MM.1S (cell line): ENCODE measurements at regions not wholly inside any gene's neighbourhood (a gene's known extent, or its start where the extent isn't known, plus 50 kb on each side); places are given as distances from the start of the nearest gene placed in this dataset.

Experiments
- DNase-seq: peaks from one replicate; pipeline ENCODE4 v3.0.0-alpha.2; 2015
- H2AFZ ChIP-seq: fragments of 300-600 bp; sonication (generic); 2 replicates; pipeline ENCODE4 v1.6.0; 2016; ENCODE audit warnings: antibody characterized with exemption, low read length
- H3F3A ChIP-seq: fragments of 300-600 bp; sonication (generic); 2 replicates; pipeline ENCODE4 v1.6.1; 2016; ENCODE audit warnings: mild to moderate bottlenecking, antibody characterized with exemption, low read length, moderate library complexity, mixed read lengths; ENCODE audit not compliant: insufficient read depth
- H3K27ac ChIP-seq: fragments of 300-600 bp; sonication (generic); 2 replicates; pipeline ENCODE4 v1.5.1; 2016; ENCODE audit warnings: mild to moderate bottlenecking, low read length
- H3K27me3 ChIP-seq: fragments of 300-600 bp; sonication (generic); replicated peaks from 2 replicates; pipeline ENCODE4 v1.6.0; 2016; ENCODE audit warnings: low read length; ENCODE audit not compliant: insufficient read depth
- H3K36me3 ChIP-seq: fragments of 300-600 bp; sonication (generic); replicated peaks from 2 replicates; pipeline ENCODE4 v1.6.1; 2016; ENCODE audit warnings: mild to moderate bottlenecking, low read length, mixed read lengths; ENCODE audit not compliant: insufficient read depth
- H3K4me1 ChIP-seq: fragments of 300-600 bp; sonication (generic); 2 replicates; pipeline ENCODE4 v1.6.1; 2016; ENCODE audit warnings: low read length, mixed read lengths
- H3K4me2 ChIP-seq: fragments of 300-600 bp; sonication (generic); 2 replicates; pipeline ENCODE4 v1.6.0; 2016; ENCODE audit warnings: low read depth, low read length
- H3K4me3 ChIP-seq: fragments of 300-600 bp; sonication (generic); 2 replicates; pipeline ENCODE4 v1.5.1; 2016; ENCODE audit warnings: low read length, mixed read lengths
- H3K79me2 ChIP-seq: fragments of 300-600 bp; sonication (generic); 2 replicates; pipeline ENCODE4 v1.6.1; 2016; ENCODE audit warnings: mixed run types, low read length, mixed read lengths
- H3K9ac ChIP-seq: fragments of 300-600 bp; sonication (generic); 2 replicates; pipeline ENCODE4 v1.6.1; 2016; ENCODE audit warnings: low read length, mixed read lengths
- H3K9me2 ChIP-seq: fragments of 300-600 bp; sonication (generic); replicated peaks from 2 replicates; pipeline ENCODE4 v1.6.1; 2016; ENCODE audit warnings: mild to moderate bottlenecking, low read length, mixed read lengths; ENCODE audit not compliant: insufficient read depth
- H3K9me3 ChIP-seq: fragments of 300-600 bp; sonication (generic); replicated peaks from 2 replicates; pipeline ENCODE4 v1.6.1; 2016; ENCODE audit warnings: mild to moderate bottlenecking, low read length, mixed read lengths; ENCODE audit not compliant: insufficient read depth
- H4K20me1 ChIP-seq: fragments of 300-600 bp; sonication (generic); 2 replicates; pipeline ENCODE4 v1.6.1; 2016; ENCODE audit warnings: mild to moderate bottlenecking, low read length, moderate library complexity, mixed read lengths; ENCODE audit not compliant: insufficient read depth
- CTCF ChIP-seq: fragments of 300-600 bp; sonication (generic); IDR thresholded peaks from 2 replicates; pipeline ENCODE4 v1.5.1; 2016; ENCODE audit warnings: antibody characterized with exemption, low read length, mixed read lengths
- EZH2 ChIP-seq: fragments of 300-600 bp; sonication (generic); optimal IDR thresholded peaks from 2 replicates; pipeline ENCODE3; 2017; ENCODE audit warnings: low read depth, mild to moderate bottlenecking, antibody characterized with exemption, low read length, mixed read lengths
- EZH2phosphoT487 ChIP-seq: fragments of 300-600 bp; sonication (generic); IDR thresholded peaks from 2 replicates; pipeline ENCODE4 v1.6.1; 2018; ENCODE audit warnings: antibody characterized with exemption, low read length

GRCh38 chr7:54915870-54916598, 102.8 kb upstream of the EGFR start:
- Histone ChIP-seq H3K4me3 (no peak overlapping the region), H3F3A (no peaks in the 10 kb centered on the region), H3K27ac (no peak overlapping the region), H3K4me1 (no peaks in the 10 kb centered on the region), H3K79me2 (no peaks in the 10 kb centered on the region), H2AFZ (no peak overlapping the region), H3K9me2 (no peaks in the 10 kb centered on the region), H3K27me3 (no peaks in the 10 kb centered on the region), H4K20me1 (no peaks in the 10 kb centered on the region), H3K36me3 (no peaks in the 10 kb centered on the region), H3K4me2 (no peak overlapping the region), H3K9ac (no peak overlapping the region), H3K9me3 (no peaks in the 10 kb centered on the region)
- no peak for DNase-seq
- TF ChIP-seq EZH2 (no peak), CTCF (no peak), EZH2phosphoT487 (no peak)

- Histone ChIP-seq H3F3A (no peaks in the 10 kb centered on the region), H3K27ac (no peak overlapping the region), H2AFZ (no peak overlapping the region)
Observed at GRCh38 chr7:54917613-54918391, 101.0 kb upstream of the EGFR start.

GRCh38 chr7:54921116-54921515, 97.7 kb upstream of the EGFR start:
- no peaks in the 10 kb centered on the region for H4K20me1 ChIP-seq
- H3K27me3 ChIP-seq: no peaks in the 10 kb centered on the region
- H3K9me3 ChIP-seq: no peaks in the 10 kb centered on the region
- no peaks in the 10 kb centered on the region for H3K9me2 ChIP-seq
- no peak overlapping the region for H3K4me3 ChIP-seq
- no peak for DNase-seq
- H3K4me1 ChIP-seq: no peaks in the 10 kb centered on the region
- H2AFZ ChIP-seq: no peak overlapping the region
- no peak overlapping the region for H3K9ac ChIP-seq
- H3K36me3 ChIP-seq: no peaks in the 10 kb centered on the region
- TF ChIP-seq EZH2phosphoT487: no peak
- TF ChIP-seq CTCF: no peak
- TF ChIP-seq EZH2: no peak
- no peaks in the 10 kb centered on the region for H3F3A ChIP-seq
- no peak overlapping the region for H3K27ac ChIP-seq
- H3K79me2 ChIP-seq: no peaks in the 10 kb centered on the region
- no peak overlapping the region for H3K4me2 ChIP-seq

More at GRCh38 chr7:54917613-54918391, 101.0 kb upstream of the EGFR start:
- Histone ChIP-seq H3K4me2 (no peak overlapping the region), H3K27me3 (no peaks in the 10 kb centered on the region), H3K4me1 (no peaks in the 10 kb centered on the region), H3K4me3 (no peak overlapping the region), H3K79me2 (no peaks in the 10 kb centered on the region), H4K20me1 (no peaks in the 10 kb centered on the region), H3K9me2 (no peaks in the 10 kb centered on the region), H3K36me3 (no peaks in the 10 kb centered on the region), H3K9ac (no peak overlapping the region), H3K9me3 (no peaks in the 10 kb centered on the region)
- TF ChIP-seq EZH2 (no peak), CTCF (no peak), EZH2phosphoT487 (no peak)
- DNase-seq: no peak
